Retina (tissue), 1 donor: ENCODE measurements at regions not wholly inside any gene's neighbourhood (a gene's known extent, or its start where the extent isn't known, plus 50 kb on each side); places are given as distances from the start of the nearest gene placed in this dataset.
A peak's percentile ranks its signal among the peaks of the same experiment; 100 is the strongest.

ENCODE experiments used
- DNase-seq: peaks from one replicate; pipeline ENCODE4 v3.0.0-alpha.2; 2016

GRCh38 chr19:28026636-28027035, 1186.3 kb downstream of the UQCRFS1 start:
- no peak for DNase-seq

- no peak for DNase-seq
These were observed 1188.0 kb downstream of the UQCRFS1 start for GRCh38 chr19:28024920-28025319.

GRCh38 chr19:28023064-28023463, 1189.9 kb downstream of the UQCRFS1 start:
- no peak for DNase-seq

GRCh38 chr19:28022506-28022905, 1190.4 kb downstream of the UQCRFS1 start:
- no peak for DNase-seq

GRCh38 chr19:28021259-28022185, 1191.4 kb downstream of the UQCRFS1 start:
- no peak for DNase-seq

- peak; percentile 54 for DNase-seq
These were observed 1192.2 kb downstream of the UQCRFS1 start for GRCh38 chr19:28020619-28021258.

GRCh38 chr19:28019901-28020300, 1193.0 kb downstream of the UQCRFS1 start:
- DNase-seq: peak; percentile 18

- peak; percentile 4 for DNase-seq
These were observed 1193.6 kb downstream of the UQCRFS1 start for GRCh38 chr19:28019371-28019770.

GRCh38 chr19:28018499-28018898, 1194.5 kb downstream of the UQCRFS1 start:
- peak; percentile 7 for DNase-seq

- no peak for DNase-seq
These were observed 1198.1 kb downstream of the UQCRFS1 start for GRCh38 chr19:28014615-28015405.

GRCh38 chr19:28012361-28012760, 1200.6 kb downstream of the UQCRFS1 start:
- no peak for DNase-seq

- DNase-seq: no peak
These were observed 1202.3 kb downstream of the UQCRFS1 start for GRCh38 chr19:28010656-28011055.

GRCh38 chr19:28009696-28010095, 1203.3 kb downstream of the UQCRFS1 start:
- DNase-seq: no peak

GRCh38 chr19:28008695-28009094, 1204.3 kb downstream of the UQCRFS1 start:
- no peak for DNase-seq

- DNase-seq: no peak
These were observed 1209.4 kb downstream of the UQCRFS1 start for GRCh38 chr19:28003543-28003942.

GRCh38 chr19:27997069-27997468, 1215.9 kb downstream of the UQCRFS1 start:
- no peak for DNase-seq

GRCh38 chr19:27993619-27994570, 1219.1 kb downstream of the UQCRFS1 start:
- DNase-seq: no peak

- no peak for DNase-seq
These were observed 1226.7 kb downstream of the UQCRFS1 start for GRCh38 chr19:27986299-27986698.

GRCh38 chr19:27975419-27976005, 1237.4 kb downstream of the UQCRFS1 start:
- DNase-seq: no peak

GRCh38 chr19:27974082-27974513, 1238.9 kb downstream of the UQCRFS1 start:
- peak; percentile 61 for DNase-seq

GRCh38 chr19:27972291-27973040, 1240.5 kb downstream of the UQCRFS1 start:
- DNase-seq: no peak
